ENCODE measurements at regions not wholly inside any gene's neighbourhood (a gene's known extent, or its start where the extent isn't known, plus 50 kb on each side); places are given as distances from the start of the nearest gene placed in this dataset.

GRCh38 chr2:43057742-43058725 lies 168.4 kb downstream of the ZFP36L2 start:
- ChIA-PET CTCF (no interaction called here), POLR2A (no interaction called here)
- DNase-seq (ENCODE audit: extremely low spot score): no peak
- no peak for TF ChIP-seq CTCF (IDR thresholded peaks at IDR 0.05; ENCODE audit: control extremely low read depth, extremely low read depth, low read depth, missing control alignments)

- CTCF ChIA-PET: no interaction called here
- no peak for DNase-seq (ENCODE audit: extremely low spot score)
- POLR2A ChIA-PET: no interaction called here
- no peak for TF ChIP-seq CTCF (IDR thresholded peaks at IDR 0.05; ENCODE audit: control extremely low read depth, extremely low read depth, low read depth, missing control alignments)
These were observed 169.2 kb downstream of the ZFP36L2 start for GRCh38 chr2:43057026-43057741.

- DNase-seq (ENCODE audit: extremely low spot score): no peak
- TF ChIP-seq CTCF (IDR thresholded peaks at IDR 0.05; ENCODE audit: control extremely low read depth, extremely low read depth, low read depth, missing control alignments): no peak
- ChIA-PET CTCF (no interaction called here), POLR2A (no interaction called here)
These were observed 170.4 kb downstream of the ZFP36L2 start for GRCh38 chr2:43055985-43056384.

GRCh38 chr2:43055086-43055912 lies 171.1 kb downstream of the ZFP36L2 start:
- TF ChIP-seq CTCF (IDR thresholded peaks at IDR 0.05; ENCODE audit: control extremely low read depth, extremely low read depth, low read depth, missing control alignments): no peak
- no peak for DNase-seq (ENCODE audit: extremely low spot score)
- POLR2A ChIA-PET: no interaction called here
- CTCF ChIA-PET: no interaction called here

- no peak for TF ChIP-seq CTCF (IDR thresholded peaks at IDR 0.05; ENCODE audit: control extremely low read depth, extremely low read depth, low read depth, missing control alignments)
- no peak for DNase-seq (ENCODE audit: extremely low spot score)
- ChIA-PET CTCF (no interaction called here), POLR2A (no interaction called here)
These were observed 172.0 kb downstream of the ZFP36L2 start for GRCh38 chr2:43054367-43054766.

- ChIA-PET POLR2A (no interaction called here), CTCF (no interaction called here)
- no peak for DNase-seq (ENCODE audit: extremely low spot score)
These were observed 173.5 kb downstream of the ZFP36L2 start for GRCh38 chr2:43052944-43053306.

More at GRCh38 chr2:43052944-43053306, 173.5 kb downstream of the ZFP36L2 start:
- TF ChIP-seq CTCF (IDR thresholded peaks at IDR 0.05; ENCODE audit: control extremely low read depth, extremely low read depth, low read depth, missing control alignments): no peak

Data from GM10248 (cell line).